Bronchial epithelial cell (primary cell): ENCODE measurements at regions not wholly inside any gene's neighbourhood (a gene's known extent, or its start where the extent isn't known, plus 50 kb on each side); places are given as distances from the start of the nearest gene placed in this dataset.

Source experiments
- DNase-seq: peaks from one replicate; pipeline ENCODE4 v3.0.0-alpha.2; 2010; ENCODE audit warnings: low read depth
- FAIRE-seq: peaks from 2 replicates; lab custom pipeline; 2011; peaks lifted over from hg19 to GRCh38; lab: Jason Lieb, UNC
- H3K27me3 ChIP-seq: 2 replicates; pipeline ENCODE4 v1.5.1; 2011; ENCODE audit warnings: low read length; ENCODE audit not compliant: control insufficient read depth, insufficient read depth
- H3K36me3 ChIP-seq: 2 replicates; pipeline ENCODE4 v1.5.1; 2011; ENCODE audit warnings: low read length; ENCODE audit not compliant: control insufficient read depth, insufficient read depth
- H3K4me3 ChIP-seq: 2 replicates; pipeline ENCODE4 v1.5.1; 2011; ENCODE audit warnings: mild to moderate bottlenecking, low read depth, low read length, control low read depth
- TF ChIP-seq, protein P1 (sequence below): IDR thresholded peaks from 2 replicates; pipeline ENCODE4 v1.5.1; 2011; ENCODE audit warnings: mild to moderate bottlenecking, moderate library complexity, low read length, control low read depth, inconsistent platforms; ENCODE audit not compliant: insufficient read depth, severe bottlenecking

GRCh38 chr6:144912474-144912873 is 627.3 kb downstream of the UTRN start:
- DNase-seq (peak; percentile 37), FAIRE-seq (no peak)
- TF ChIP-seq, protein P1, sequence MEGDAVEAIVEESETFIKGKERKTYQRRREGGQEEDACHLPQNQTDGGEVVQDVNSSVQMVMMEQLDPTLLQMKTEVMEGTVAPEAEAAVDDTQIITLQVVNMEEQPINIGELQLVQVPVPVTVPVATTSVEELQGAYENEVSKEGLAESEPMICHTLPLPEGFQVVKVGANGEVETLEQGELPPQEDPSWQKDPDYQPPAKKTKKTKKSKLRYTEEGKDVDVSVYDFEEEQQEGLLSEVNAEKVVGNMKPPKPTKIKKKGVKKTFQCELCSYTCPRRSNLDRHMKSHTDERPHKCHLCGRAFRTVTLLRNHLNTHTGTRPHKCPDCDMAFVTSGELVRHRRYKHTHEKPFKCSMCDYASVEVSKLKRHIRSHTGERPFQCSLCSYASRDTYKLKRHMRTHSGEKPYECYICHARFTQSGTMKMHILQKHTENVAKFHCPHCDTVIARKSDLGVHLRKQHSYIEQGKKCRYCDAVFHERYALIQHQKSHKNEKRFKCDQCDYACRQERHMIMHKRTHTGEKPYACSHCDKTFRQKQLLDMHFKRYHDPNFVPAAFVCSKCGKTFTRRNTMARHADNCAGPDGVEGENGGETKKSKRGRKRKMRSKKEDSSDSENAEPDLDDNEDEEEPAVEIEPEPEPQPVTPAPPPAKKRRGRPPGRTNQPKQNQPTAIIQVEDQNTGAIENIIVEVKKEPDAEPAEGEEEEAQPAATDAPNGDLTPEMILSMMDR = no peak

DNA sequence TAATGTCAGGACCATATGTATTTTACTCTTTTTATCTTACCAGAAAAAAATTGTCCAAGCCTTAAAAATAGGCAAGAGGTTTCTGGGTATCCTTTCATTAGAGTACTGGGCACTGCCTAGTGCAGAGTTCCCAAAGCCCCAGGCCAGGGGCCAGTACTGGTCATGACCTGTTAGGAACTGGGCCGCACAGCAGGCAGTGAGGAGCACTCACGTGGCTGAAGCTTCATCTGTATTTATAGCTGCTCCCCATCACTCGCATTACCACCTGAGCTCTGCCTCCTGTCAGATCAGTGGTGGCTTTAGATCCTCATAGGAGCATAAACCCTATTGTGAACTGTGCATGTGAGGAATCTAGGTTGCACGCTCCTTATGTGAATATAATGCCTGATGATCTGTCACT is 632.9 kb downstream of the UTRN start:
- H3K36me3 ChIP-seq = no peaks in the 10 kb centered on the region

More at GRCh38 chr6:144912474-144912873, 627.3 kb downstream of the UTRN start:
- Histone ChIP-seq H3K4me3 (no peak overlapping the region), H3K27me3 (no peaks in the 10 kb centered on the region), H3K36me3 (no peaks in the 10 kb centered on the region)

GRCh38 chr6:144919560-144919959 is 634.4 kb downstream of the UTRN start:
- Histone ChIP-seq H3K36me3 (no peaks in the 10 kb centered on the region), H3K27me3 (no peaks in the 10 kb centered on the region), H3K4me3 (no peak overlapping the region)
- DNase-seq = no peak
- no peak for FAIRE-seq
- TF ChIP-seq, protein P1 = no peak

More for the DNA sequence above, 632.9 kb downstream of the UTRN start:
- no peaks in the 10 kb centered on the region for H3K27me3 ChIP-seq
- DNase-seq = no peak
- TF ChIP-seq, protein P1 = no peak
- no peak for FAIRE-seq
- no peak overlapping the region for H3K4me3 ChIP-seq

DNA sequence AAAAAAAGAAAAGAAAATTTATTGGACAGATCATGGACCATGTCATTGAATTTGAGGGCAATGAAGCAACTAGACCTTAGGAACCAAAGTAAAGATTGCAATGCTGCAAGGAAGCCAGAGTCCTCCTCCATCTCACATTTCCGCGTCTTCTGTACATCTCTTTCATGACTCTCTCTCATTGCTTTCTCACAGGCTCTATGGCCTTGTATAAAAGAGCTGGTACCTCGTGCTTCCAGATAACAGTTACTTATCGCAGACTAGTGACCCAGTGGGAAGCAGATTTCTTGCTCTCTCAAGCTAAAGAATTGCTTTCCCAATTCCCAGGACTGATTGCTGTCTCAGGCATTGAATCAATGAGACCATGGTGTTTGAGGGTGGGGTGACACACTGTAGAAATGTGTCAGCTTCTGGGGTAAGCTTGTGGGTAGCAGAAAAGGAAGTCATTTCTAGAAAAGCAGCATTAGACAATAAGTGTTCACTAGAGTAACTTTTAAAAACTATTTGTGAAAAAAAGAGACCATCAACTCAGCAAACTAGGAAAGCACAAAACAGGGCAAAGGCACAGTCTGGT is 635.3 kb downstream of the UTRN start:
- TF ChIP-seq, protein P1 = no peak
- Histone ChIP-seq H3K4me3 (no peak overlapping the region), H3K36me3 (no peaks in the 10 kb centered on the region), H3K27me3 (no peaks in the 10 kb centered on the region)
- FAIRE-seq (no peak), DNase-seq (no peak)

GRCh38 chr6:144921206-144921975 is 636.3 kb downstream of the UTRN start:
- FAIRE-seq = no peak
- Histone ChIP-seq H3K36me3 (no peaks in the 10 kb centered on the region), H3K27me3 (no peaks in the 10 kb centered on the region), H3K4me3 (no peak overlapping the region)
- DNase-seq = no peak
- TF ChIP-seq, protein P1 = no peak
